Naive thymus-derived CD4-positive, alpha-beta T cell (primary cell): ENCODE measurements at regions not wholly inside any gene's neighbourhood (a gene's known extent, or its start where the extent isn't known, plus 50 kb on each side); places are given as distances from the start of the nearest gene placed in this dataset.
"Not testable (repeated sequence)": the region's sequence is repeated elsewhere in the genome, so short reads cannot be mapped to it uniquely, and the experiment has no call there.

Experiments
- ATAC-seq: fragments of 150-1000 bp; cut with Tn5 transposase; 2 replicates; pipeline ENCODE4 v1.10.0; 2021; ENCODE audit warnings: mild to moderate bottlenecking, moderate library complexity
- CTCF ChIA-PET: fragments of 350-600 bp; sonication (Branson Sonifier 250); formaldehyde crosslinking; loops from one replicate; lab custom pipeline; 2021; ENCODE audit warnings: antibody characterized with exemption; lab: Charles Lee
- POLR2A ChIA-PET: fragments of 350-600 bp; sonication (Branson Sonifier 250); formaldehyde crosslinking; loops from one replicate; lab custom pipeline; 2021; ENCODE audit warnings: antibody characterized with exemption, inconsistent platforms; lab: Charles Lee
- DNase-seq, 9 donors: peaks; one replicate each; pipeline versions ENCODE4 v3.0.0 to v3.0.0-alpha.2; 2020 to 2022; ENCODE audit warnings: mixed read lengths in 1 of 9
- H3K27ac ChIP-seq: one replicate; pipeline ENCODE4 v1.7.0; 2013; ENCODE audit warnings: mild to moderate bottlenecking, low read depth, low read length, moderate library complexity
- H3K27me3 ChIP-seq, 2 donors: one replicate each; pipeline ENCODE4 v1.7.0; 2013; ENCODE audit warnings: low read length in 2 of 2, mild to moderate bottlenecking in 2 of 2, moderate library complexity in 2 of 2; ENCODE audit not compliant: control insufficient read depth in 2 of 2, insufficient read depth in 2 of 2
- H3K36me3 ChIP-seq, 3 experiments: 1 replicate in 2 of 3; 2 replicates in 1 of 3; pipeline ENCODE4 v1.7.0; 2013; ENCODE audit warnings: low read length in 3 of 3, mild to moderate bottlenecking in 3 of 3, moderate library complexity in 1 of 3; ENCODE audit not compliant: insufficient read depth in 3 of 3, control insufficient read depth in 2 of 3
- H3K4me1 ChIP-seq, 2 donors: one replicate each; pipeline ENCODE4 v1.7.0; 2013; ENCODE audit warnings: low read length in 2 of 2, mild to moderate bottlenecking in 2 of 2, moderate library complexity in 1 of 2; ENCODE audit not compliant: control insufficient read depth in 2 of 2, insufficient read depth in 2 of 2
- H3K4me3 ChIP-seq: 2 replicates; pipeline ENCODE4 v1.7.0; 2013; ENCODE audit warnings: mild to moderate bottlenecking, low read length
- H3K9me3 ChIP-seq, 3 experiments: 1 replicate in 2 of 3; 2 replicates in 1 of 3; pipeline ENCODE4 v1.7.0; 2013; ENCODE audit warnings: low read length in 3 of 3; ENCODE audit not compliant: control insufficient read depth in 2 of 3
- H3K27ac Mint-ChIP-seq, 9 donors: one replicate each; pipeline ENCODE4 v1.8.0; 2020 to 2022; ENCODE audit warnings: mixed read lengths in 9 of 9, mild to moderate bottlenecking in 8 of 9, moderate library complexity in 5 of 9, inconsistent platforms in 2 of 9
- H3K27me3 Mint-ChIP-seq, 5 donors: one replicate each; pipeline ENCODE4 v1.8.0; 2021 to 2022; ENCODE audit warnings: mixed read lengths in 5 of 5, mild to moderate bottlenecking in 1 of 5
- H3K36me3 Mint-ChIP-seq, 5 donors: one replicate each; pipeline ENCODE4 v1.8.0; 2020 to 2022; ENCODE audit warnings: mixed read lengths in 5 of 5, mild to moderate bottlenecking in 3 of 5, inconsistent platforms in 1 of 5
- H3K4me1 Mint-ChIP-seq, 7 donors: one replicate each; pipeline ENCODE4 v1.8.0; 2020 to 2022; ENCODE audit warnings: mixed read lengths in 7 of 7, mild to moderate bottlenecking in 3 of 7, inconsistent platforms in 1 of 7
- H3K4me3 Mint-ChIP-seq, 10 donors: one replicate each; pipeline ENCODE4 v1.8.0; 2020 to 2022; ENCODE audit warnings: mild to moderate bottlenecking in 10 of 10, mixed read lengths in 10 of 10, moderate library complexity in 6 of 10, inconsistent platforms in 2 of 10
- H3K9me3 Mint-ChIP-seq, 11 donors: one replicate each; pipeline ENCODE4 v1.8.0; 2020 to 2022; ENCODE audit warnings: mixed read lengths in 11 of 11, mild to moderate bottlenecking in 4 of 11, inconsistent platforms in 1 of 11, moderate library complexity in 1 of 11
- intact Hi-C, 2 donors: fragments of 100-400 bp; cut with micrococcal nuclease; formaldehyde crosslinking; loops; one replicate each; pipeline ENCODE4 v1.15.1; 2023

DNA sequence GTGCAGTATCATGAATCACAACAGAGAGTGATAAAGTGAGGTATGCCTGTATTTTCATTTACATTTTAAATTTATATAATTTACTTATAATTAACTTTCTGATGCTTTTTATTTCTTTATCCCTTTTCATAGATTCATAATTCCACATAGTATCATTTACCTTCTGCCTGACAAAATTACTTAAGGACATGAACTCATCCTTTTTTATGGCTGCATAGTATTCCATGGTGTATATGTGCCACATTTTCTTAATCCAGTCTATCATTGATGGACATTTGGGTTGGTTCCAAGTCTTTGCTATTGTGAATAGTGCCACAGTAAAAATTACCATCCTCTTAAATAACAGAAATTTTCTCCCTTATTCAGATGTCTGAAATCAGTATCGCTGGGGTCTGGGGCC lies 224.5 kb downstream of the ANKRD7 start:
- DNase-seq = not testable (repeated sequence)

DNA sequence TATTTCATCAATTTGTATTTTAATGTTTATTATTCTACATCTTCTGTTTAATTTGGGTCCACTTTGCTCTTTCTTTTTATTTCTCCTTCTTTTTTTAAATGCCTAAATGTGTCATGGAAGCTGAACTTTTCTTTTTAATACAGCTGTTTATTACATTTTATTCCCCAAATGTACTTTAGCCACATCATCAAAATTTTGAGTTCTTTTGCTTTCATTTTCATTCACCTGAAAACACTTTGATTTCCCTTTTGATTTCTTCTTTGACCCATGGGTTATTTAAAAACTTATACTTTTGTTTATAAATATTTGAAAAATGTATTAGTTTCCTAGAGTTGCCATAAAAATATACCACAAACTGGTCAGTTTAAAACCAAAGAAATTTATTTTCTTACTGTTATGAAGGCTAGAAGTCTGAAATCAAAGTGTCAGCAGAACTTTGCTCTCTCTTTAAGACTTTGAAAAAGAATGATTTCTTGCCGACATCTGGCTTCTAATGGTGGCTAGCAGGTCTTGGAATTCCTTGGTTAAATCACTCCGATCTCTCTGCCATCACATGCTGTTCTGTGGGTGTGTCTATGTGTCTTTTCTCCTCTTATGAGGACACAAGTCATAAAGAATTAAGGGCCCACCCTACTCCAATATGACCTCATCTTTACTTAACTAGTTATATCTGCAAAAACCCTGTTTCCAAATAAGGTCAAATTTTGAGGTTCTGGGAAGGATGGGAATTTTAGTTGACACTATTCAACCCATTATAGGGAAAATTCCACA lies 225.5 kb downstream of the ANKRD7 start:
- Mint-ChIP-seq H3K9me3 (peaks cover 0 to 13% (median 1%) of the 10 kb centered on the region in 11 donors), H3K27me3 (no peaks in the 10 kb centered on the region), H3K4me3 (no peak overlapping the region), H3K27ac (no peak overlapping the region), H3K4me1 (no peaks in the 10 kb centered on the region), H3K36me3 (no peaks in the 10 kb centered on the region)
- POLR2A ChIA-PET = no interaction called here
- CTCF ChIA-PET = no interaction called here
- Histone ChIP-seq H3K27ac (no peak overlapping the region), H3K4me1 (no peaks in the 10 kb centered on the region), H3K9me3 (no peaks in the 10 kb centered on the region), H3K27me3 (no peaks in the 10 kb centered on the region), H3K36me3 (no peaks in the 10 kb centered on the region), H3K4me3 (no peak overlapping the region)
- DNase-seq (no peak), ATAC-seq (no peak)
- intact Hi-C loops = no loop called here

More for the DNA sequence above, 224.5 kb downstream of the ANKRD7 start:
- H3K4me3 ChIP-seq, H3K4me3 Mint-ChIP-seq, H3K27ac Mint-ChIP-seq, H3K27me3 ChIP-seq, CTCF ChIA-PET, H3K36me3 Mint-ChIP-seq, H3K27ac ChIP-seq, H3K9me3 ChIP-seq, H3K4me1 Mint-ChIP-seq, POLR2A ChIA-PET, ATAC-seq, H3K27me3 Mint-ChIP-seq, H3K4me1 ChIP-seq, H3K36me3 ChIP-seq, intact Hi-C loops: not testable (repeated sequence)
- H3K9me3 Mint-ChIP-seq = peaks cover 0 to 14% (median 1%) of the 10 kb centered on the region in 11 donors

DNA sequence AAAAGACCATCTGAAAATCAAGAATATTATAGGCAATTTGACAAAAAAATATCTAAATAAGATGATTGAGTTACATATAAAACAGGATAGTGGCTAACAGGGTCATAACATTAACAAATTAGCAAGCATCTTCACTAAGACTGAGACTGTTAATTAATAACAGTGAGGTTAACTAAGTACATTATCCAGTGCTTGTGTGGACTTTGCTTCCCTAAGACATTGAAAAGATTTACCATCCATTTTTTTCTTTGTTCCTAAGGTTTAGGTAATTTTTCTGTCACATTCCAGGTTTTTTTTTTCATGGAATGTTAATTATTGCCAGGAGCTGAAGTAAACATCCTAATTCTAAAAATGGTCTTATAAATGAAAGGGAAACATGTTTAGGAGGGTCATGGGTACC lies 227.6 kb downstream of the ANKRD7 start:
- Histone ChIP-seq H3K9me3 (no peaks in the 10 kb centered on the region), H3K27ac (no peak overlapping the region), H3K27me3 (no peaks in the 10 kb centered on the region), H3K36me3 (no peaks in the 10 kb centered on the region), H3K4me3 (no peak overlapping the region), H3K4me1 (no peaks in the 10 kb centered on the region)
- no peak overlapping the region for H3K27ac Mint-ChIP-seq
- DNase-seq (no peak), ATAC-seq (no peak)
- ChIA-PET CTCF (no interaction called here), POLR2A (no interaction called here)
- no peak overlapping the region for H3K4me3 Mint-ChIP-seq
- peaks cover 0 to 5% (median 2%) of the 10 kb centered on the region in 11 donors for H3K9me3 Mint-ChIP-seq
- H3K27me3 Mint-ChIP-seq = no peaks in the 10 kb centered on the region
- intact Hi-C loops = no loop called here
- H3K4me1 Mint-ChIP-seq = no peaks in the 10 kb centered on the region
- H3K36me3 Mint-ChIP-seq = no peaks in the 10 kb centered on the region

DNA sequence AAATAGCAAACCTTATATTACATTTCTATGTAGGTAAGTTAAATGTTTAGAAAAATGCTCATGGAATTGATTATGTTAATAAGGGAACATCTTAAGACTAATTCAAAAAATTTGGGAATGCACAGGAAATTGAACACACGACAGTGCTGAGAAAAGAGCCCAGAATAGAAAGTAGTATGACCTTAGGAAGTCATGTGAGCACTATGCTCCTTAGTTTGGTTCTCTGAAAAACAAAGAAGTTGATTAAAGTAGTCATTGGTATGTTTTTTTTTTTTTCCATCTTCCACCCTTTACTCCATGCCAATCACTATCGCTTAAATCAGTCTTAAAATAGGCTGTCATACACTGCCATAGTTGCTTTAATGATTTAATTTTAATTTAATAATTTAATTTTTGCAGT lies 242.9 kb downstream of the ANKRD7 start:
- Histone ChIP-seq H3K27me3 (no peaks in the 10 kb centered on the region), H3K9me3 (no peaks in the 10 kb centered on the region), H3K4me3 (no peak overlapping the region), H3K4me1 (no peaks in the 10 kb centered on the region), H3K27ac (no peak overlapping the region), H3K36me3 (no peaks in the 10 kb centered on the region)
- Mint-ChIP-seq H3K27ac (no peak overlapping the region), H3K4me3 (no peak overlapping the region), H3K4me1 (no peaks in the 10 kb centered on the region), H3K9me3 (peaks cover 0 to 7% (median 0%) of the 10 kb centered on the region in 11 donors), H3K27me3 (no peaks in the 10 kb centered on the region), H3K36me3 (no peaks in the 10 kb centered on the region)
- DNase-seq = no peak
- ChIA-PET CTCF (no interaction called here), POLR2A (no interaction called here)
- intact Hi-C loops = no loop called here
- ATAC-seq = no peak

DNA sequence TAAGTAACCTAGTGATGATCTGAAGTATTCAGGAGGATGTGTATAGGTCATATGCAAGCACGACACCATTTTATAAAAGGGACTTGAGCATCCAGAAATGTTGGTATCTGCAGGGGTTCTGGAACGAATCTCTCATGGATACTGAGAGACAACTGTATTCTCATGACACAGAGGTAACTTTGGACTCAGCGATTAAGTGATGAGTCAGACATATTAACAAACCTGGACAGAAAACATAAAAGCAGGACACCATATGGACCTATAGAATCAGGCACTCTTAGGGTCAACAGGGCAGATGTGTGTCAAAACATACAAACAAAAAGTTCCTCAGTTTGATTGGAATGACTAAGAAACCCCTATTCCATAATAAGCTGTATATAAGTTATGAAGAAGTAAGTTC lies 248.1 kb downstream of the ANKRD7 start:
- no peak overlapping the region for H3K4me3 ChIP-seq
- POLR2A ChIA-PET = no interaction called here
- H3K36me3 ChIP-seq = no peaks in the 10 kb centered on the region
- no peak overlapping the region for H3K27ac ChIP-seq
- no peaks in the 10 kb centered on the region for H3K4me1 Mint-ChIP-seq
- H3K9me3 Mint-ChIP-seq = peaks cover 0 to 12% (median 0%) of the 10 kb centered on the region in 11 donors
- no peaks in the 10 kb centered on the region for H3K27me3 Mint-ChIP-seq
- no peak overlapping the region for H3K4me3 Mint-ChIP-seq
- no peak overlapping the region for H3K27ac Mint-ChIP-seq
- H3K27me3 ChIP-seq = no peaks in the 10 kb centered on the region
- DNase-seq (no peak), ATAC-seq (no peak)
- CTCF ChIA-PET = no interaction called here
- intact Hi-C loops = no loop called here
- H3K4me1 ChIP-seq = no peaks in the 10 kb centered on the region
- H3K9me3 ChIP-seq = no peaks in the 10 kb centered on the region
- H3K36me3 Mint-ChIP-seq = no peaks in the 10 kb centered on the region

DNA sequence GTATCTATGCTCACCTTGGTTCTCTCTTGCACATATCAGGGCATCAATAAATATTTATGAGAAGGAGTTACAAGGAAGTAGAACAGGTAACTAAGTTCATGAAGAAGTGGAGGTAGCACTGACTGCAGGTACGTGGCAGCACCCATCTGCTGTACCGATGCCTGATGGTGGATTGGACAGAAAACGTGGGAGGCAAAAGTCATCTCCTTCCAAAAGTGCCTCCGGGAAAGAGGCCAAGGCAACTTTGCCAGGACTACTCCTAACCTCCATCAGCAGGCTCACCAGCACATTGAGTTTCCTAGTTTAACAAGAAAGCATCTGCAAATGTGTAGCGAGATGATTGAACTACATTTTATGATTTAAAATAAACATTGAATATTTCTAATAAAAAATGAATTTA lies 248.8 kb downstream of the ANKRD7 start:
- Mint-ChIP-seq H3K4me1 (no peaks in the 10 kb centered on the region), H3K27me3 (no peaks in the 10 kb centered on the region), H3K9me3 (peaks cover 0 to 17% (median 0%) of the 10 kb centered on the region in 11 donors), H3K4me3 (no peak overlapping the region), H3K27ac (no peak overlapping the region), H3K36me3 (no peaks in the 10 kb centered on the region)
- ChIA-PET POLR2A (no interaction called here), CTCF (no interaction called here)
- H3K36me3 ChIP-seq = no peaks in the 10 kb centered on the region
- no peak for DNase-seq
- H3K27me3 ChIP-seq = no peaks in the 10 kb centered on the region
- H3K27ac ChIP-seq = no peak overlapping the region
- H3K4me1 ChIP-seq = no peaks in the 10 kb centered on the region
- ATAC-seq = no peak
- no peaks in the 10 kb centered on the region for H3K9me3 ChIP-seq
- no peak overlapping the region for H3K4me3 ChIP-seq
- intact Hi-C loops = no loop called here

DNA sequence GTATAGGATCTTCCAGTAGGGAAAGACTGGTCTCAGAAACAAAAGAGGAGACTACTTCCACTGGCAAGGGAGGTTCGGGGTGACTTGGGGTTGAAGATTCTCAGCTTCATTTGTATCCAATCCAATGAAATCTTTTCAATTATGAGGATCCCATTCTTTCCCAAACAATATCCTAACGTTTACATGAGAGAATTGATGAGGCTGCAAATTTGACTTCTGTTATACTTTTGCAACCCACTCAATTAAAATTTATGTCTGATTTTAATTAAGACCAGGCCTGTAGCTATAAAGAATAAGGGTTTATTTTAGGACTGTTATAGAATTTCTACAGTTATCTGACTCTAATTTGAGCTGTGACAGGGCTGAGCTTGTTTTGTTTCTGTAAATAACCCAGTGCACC lies 251.5 kb downstream of the ANKRD7 start:
- H3K36me3 ChIP-seq = no peaks in the 10 kb centered on the region
- Mint-ChIP-seq H3K36me3 (no peaks in the 10 kb centered on the region), H3K4me3 (no peak overlapping the region), H3K27ac (no peak overlapping the region), H3K27me3 (no peaks in the 10 kb centered on the region), H3K9me3 (peaks cover 0 to 28% (median 3%) of the 10 kb centered on the region in 11 donors), H3K4me1 (no peaks in the 10 kb centered on the region)
- H3K4me1 ChIP-seq = no peaks in the 10 kb centered on the region
- intact Hi-C loops = no loop called here
- DNase-seq = no peak
- H3K27ac ChIP-seq = no peak overlapping the region
- no peaks in the 10 kb centered on the region for H3K9me3 ChIP-seq
- ChIA-PET POLR2A (no interaction called here), CTCF (no interaction called here)
- ATAC-seq = no peak
- no peak overlapping the region for H3K4me3 ChIP-seq
- H3K27me3 ChIP-seq = no peaks in the 10 kb centered on the region
